Endothelial cell of umbilical vein (primary cell): ENCODE measurements at regions not wholly inside any gene's neighbourhood (a gene's known extent, or its start where the extent isn't known, plus 50 kb on each side); places are given as distances from the start of the nearest gene placed in this dataset.

Source experiments
- BruUV-seq: library from RNA; stranded (reverse); fragments of 400-500 nt; replicated peaks from 2 replicates; lab custom pipeline; 2021; lab: Mats Ljungman, UMichigan
- CTCF ChIA-PET: fragments of 300-600, 350-600 bp; sonication (Branson Sonifier 250); formaldehyde crosslinking; loops from one replicate; lab custom pipeline; 2021; ENCODE audit warnings: antibody characterized with exemption, inconsistent platforms; lab: Charles Lee
- POLR2A ChIA-PET: fragments of 300-600, 350-600 bp; sonication (Branson Sonifier 250); formaldehyde crosslinking; loops from one replicate; lab custom pipeline; 2021; ENCODE audit warnings: antibody characterized with exemption, inconsistent platforms; lab: Charles Lee
- DNase-seq: peaks from one replicate; pipeline ENCODE4 v3.0.0-alpha.2; 2011; ENCODE audit warnings: low read depth, low spot score
- FAIRE-seq: peaks from 2 replicates; lab custom pipeline; 2011; peaks lifted over from hg19 to GRCh38; lab: Jason Lieb, UNC
- H2AFZ ChIP-seq: 2 replicates; pipeline ENCODE4 v1.6.0; 2012; ENCODE audit warnings: low read depth, low read length, control low read depth, inconsistent platforms
- H3K27ac ChIP-seq: 2 replicates; pipeline ENCODE4 v1.5.1; 2011; ENCODE audit warnings: low read depth, mild to moderate bottlenecking, control low read depth, low read length, moderate library complexity; ENCODE audit not compliant: insufficient read depth
- H3K27me3 ChIP-seq, 2 experiments: 2 replicates each; pipeline versions ENCODE4 v1.6.0 to v1.6.1; 2011; ENCODE audit warnings: low read length in 2 of 2, mixed read lengths in 1 of 2; ENCODE audit not compliant: control insufficient read depth in 2 of 2, insufficient read depth in 2 of 2
- H3K36me3 ChIP-seq, 2 experiments: 2 replicates in 1 of 2; 3 replicates in 1 of 2; pipeline ENCODE4 v1.5.1; 2011; ENCODE audit warnings: low read length in 2 of 2, mild to moderate bottlenecking in 1 of 2, moderate library complexity in 1 of 2; ENCODE audit not compliant: control insufficient read depth in 2 of 2, insufficient read depth in 2 of 2; ENCODE audit errors: extremely low read depth in 1 of 2
- H3K4me1 ChIP-seq: 3 replicates; pipeline ENCODE4 v1.5.1; 2011; ENCODE audit warnings: mild to moderate bottlenecking, low read length; ENCODE audit not compliant: control insufficient read depth, insufficient read depth; ENCODE audit errors: extremely low read depth
- H3K4me2 ChIP-seq: 2 replicates; pipeline ENCODE4 v1.6.1; 2011; ENCODE audit warnings: low read length, control low read depth, mixed read lengths; ENCODE audit not compliant: insufficient read depth
- H3K4me3 ChIP-seq, 3 experiments: fragments of 200-600 bp in 1 of 3; sonication (generic), shearing (Covaris generic) in 1 of 3; replicated peaks in 1 of 3; 2 replicates each; pipeline ENCODE4 v1.5.1; 2011 to 2016; ENCODE audit warnings: control low read depth in 3 of 3, low read length in 3 of 3, mild to moderate bottlenecking in 2 of 3, inconsistent platforms in 1 of 3, low read depth in 1 of 3, moderate library complexity in 1 of 3; ENCODE audit not compliant: insufficient read depth in 1 of 3
- H3K79me2 ChIP-seq: 2 replicates; pipeline ENCODE4 v1.6.0; 2012; ENCODE audit warnings: low read length, inconsistent platforms; ENCODE audit not compliant: control insufficient read depth, insufficient read depth
- H3K9ac ChIP-seq: replicated peaks from 2 replicates; pipeline ENCODE3; 2011; ENCODE audit warnings: low read length, control low read depth; ENCODE audit not compliant: insufficient read depth; ENCODE audit errors: extremely low read depth
- H3K9me1 ChIP-seq: replicated peaks from 3 replicates; pipeline ENCODE4 v1.6.0; 2011; ENCODE audit warnings: mild to moderate bottlenecking, low read length; ENCODE audit not compliant: control insufficient read depth, insufficient read depth; ENCODE audit errors: extremely low read depth
- H3K9me3 ChIP-seq: replicated peaks from 2 replicates; pipeline ENCODE4 v1.5.1; 2012; ENCODE audit warnings: low read length, inconsistent platforms; ENCODE audit not compliant: control insufficient read depth, insufficient read depth
- H4K20me1 ChIP-seq: replicated peaks from 2 replicates; pipeline ENCODE3; 2011; ENCODE audit warnings: mild to moderate bottlenecking, low read length; ENCODE audit not compliant: control insufficient read depth, insufficient read depth; ENCODE audit errors: extremely low read depth
- CTCF ChIP-seq, 2 donors: IDR thresholded peaks; 1 replicate in 1 of 2; 2 replicates in 1 of 2; pipeline ENCODE4 v1.5.1; 2011; ENCODE audit warnings: low read length in 2 of 2, mild to moderate bottlenecking in 2 of 2, moderate library complexity in 2 of 2, control low read depth in 1 of 2, inconsistent platforms in 1 of 2, low read depth in 1 of 2; ENCODE audit not compliant: insufficient read depth in 1 of 2; ENCODE audit errors: extremely low read depth in 1 of 2
- EZH2 ChIP-seq: IDR thresholded peaks from 2 replicates; pipeline ENCODE4 v1.6.1; 2012; ENCODE audit warnings: borderline replicate concordance, low read depth, mild to moderate bottlenecking, moderate library complexity, low read length, inconsistent platforms; ENCODE audit not compliant: severe bottlenecking
- FOS ChIP-seq: IDR thresholded peaks from 2 replicates; pipeline ENCODE4 v1.6.1; 2011; ENCODE audit warnings: mild to moderate bottlenecking, low read length, moderate library complexity, borderline replicate concordance; ENCODE audit not compliant: insufficient read depth
- JUN ChIP-seq: IDR thresholded peaks from 2 replicates; pipeline ENCODE4 v1.6.1; 2011; ENCODE audit warnings: borderline replicate concordance, low read depth; ENCODE audit not compliant: insufficient read length, insufficient read depth
- MAX ChIP-seq: IDR thresholded peaks from 2 replicates; pipeline ENCODE4 v1.6.1; 2011; ENCODE audit not compliant: insufficient read depth, insufficient read length
- MYC ChIP-seq: IDR thresholded peaks from one replicate; pipeline ENCODE4 v1.6.1; 2011; ENCODE audit warnings: mild to moderate bottlenecking, low read depth, low read length
- POLR2A ChIP-seq: IDR thresholded peaks from 2 replicates; pipeline ENCODE4 v1.6.1; 2012; ENCODE audit warnings: low read depth, mild to moderate bottlenecking, control low read depth, low read length
- POLR2AphosphoS5 ChIP-seq: IDR thresholded peaks from 2 replicates; pipeline ENCODE4 v1.6.1; 2012; ENCODE audit warnings: low read depth, mild to moderate bottlenecking, control low read depth, low read length, moderate library complexity; ENCODE audit not compliant: insufficient read depth
- dilution Hi-C: fragments of 300-500 bp; cut with MboI; formaldehyde crosslinking; loops from one replicate; pipeline ENCODE4 v1.15.0; 2019; ENCODE audit warnings: low sequenced_read_pairs; ENCODE audit not compliant: extremely low pct_ligation_motif_present
- intact Hi-C: fragments of 100-400 bp; cut with micrococcal nuclease; formaldehyde crosslinking; loops from one replicate; pipeline ENCODE4 v1.10.0; 2022

DNA sequence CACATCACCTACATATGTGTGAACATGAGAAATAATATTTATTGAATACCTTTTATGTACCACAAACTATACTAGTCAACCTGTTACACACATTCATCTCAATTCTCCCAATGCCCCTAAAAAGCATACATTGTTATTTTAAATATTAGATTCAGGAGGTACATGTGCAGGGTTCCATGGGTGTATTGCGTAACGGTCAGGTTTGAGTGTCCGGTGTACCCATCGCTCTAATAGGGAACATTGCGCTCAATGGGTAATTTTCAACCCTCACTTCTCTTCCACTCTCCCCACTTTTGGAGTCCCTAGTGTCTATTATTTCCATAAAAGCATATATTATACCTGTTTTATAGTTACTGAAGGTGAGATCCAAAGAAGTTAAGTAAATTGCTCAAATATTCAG lies 82.0 kb downstream of the IFI44 start:
- no peaks in the 10 kb centered on the region for H3K27me3 ChIP-seq
- no peak for FAIRE-seq
- H3K9ac ChIP-seq: no peak overlapping the region
- H3K9me3 ChIP-seq: no peaks in the 10 kb centered on the region
- no peak for DNase-seq
- H3K79me2 ChIP-seq: no peaks in the 10 kb centered on the region
- H3K4me3 ChIP-seq: no peak overlapping the region
- H3K36me3 ChIP-seq: no peaks in the 10 kb centered on the region
- no peak for TF ChIP-seq JUN
- TF ChIP-seq EZH2: no peak
- no peak for TF ChIP-seq CTCF (IDR thresholded peaks at IDR 0.05; ENCODE audit: extremely low read depth in 1 of 2, insufficient read depth in 1 of 2, low read depth in 1 of 2, low read length in 2 of 2)
- dilution Hi-C loops (no loop called here), intact Hi-C loops (no loop called here)
- H3K27ac ChIP-seq: no peak overlapping the region
- no peaks in the 10 kb centered on the region for H3K4me1 ChIP-seq
- H3K9me1 ChIP-seq: no peaks in the 10 kb centered on the region
- no peak overlapping the region for H3K4me2 ChIP-seq
- H4K20me1 ChIP-seq: no peaks in the 10 kb centered on the region
- CTCF ChIA-PET: no interaction called here
- POLR2A ChIA-PET: no interaction called here
- no TSS peak for BruUV-seq
- no peak overlapping the region for H2AFZ ChIP-seq

DNA sequence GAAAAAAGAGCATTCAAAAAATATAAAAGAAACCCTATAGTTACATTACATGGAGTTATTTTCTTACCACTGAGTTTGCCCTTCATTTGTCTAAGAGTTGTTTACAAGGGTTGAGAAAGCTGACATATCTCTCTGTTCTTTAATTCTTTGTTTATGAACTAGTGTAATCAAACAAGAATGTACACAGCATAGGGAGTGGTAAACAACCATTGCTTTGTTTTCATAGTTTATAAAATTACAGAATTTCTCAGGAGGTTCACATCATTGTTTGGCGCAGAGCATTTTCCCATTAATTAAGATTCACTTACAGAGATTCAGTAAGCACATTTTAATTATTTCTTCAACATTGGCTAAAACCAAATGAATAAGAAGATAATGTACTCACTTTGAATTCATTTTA lies 87.6 kb downstream of the IFI44 start:
- H3K27me3 ChIP-seq: no peaks in the 10 kb centered on the region
- BruUV-seq: no TSS peak
- no peak overlapping the region for H3K9ac ChIP-seq
- no peak for TF ChIP-seq EZH2
- no peak for TF ChIP-seq POLR2A
- no peak for TF ChIP-seq JUN
- no peak for TF ChIP-seq POLR2AphosphoS5
- TF ChIP-seq CTCF (IDR thresholded peaks at IDR 0.05; ENCODE audit: extremely low read depth in 1 of 2, insufficient read depth in 1 of 2, low read depth in 1 of 2, low read length in 2 of 2): no peak
- no peak for TF ChIP-seq MAX
- no peak for TF ChIP-seq MYC
- TF ChIP-seq FOS: no peak
- POLR2A ChIA-PET: no interaction called here
- H4K20me1 ChIP-seq: no peaks in the 10 kb centered on the region
- DNase-seq (no peak), FAIRE-seq (no peak)
- no peaks in the 10 kb centered on the region for H3K79me2 ChIP-seq
- H2AFZ ChIP-seq: no peak overlapping the region
- dilution Hi-C loops (no loop called here), intact Hi-C loops (no loop called here)
- no peaks in the 10 kb centered on the region for H3K9me3 ChIP-seq
- no peak overlapping the region for H3K27ac ChIP-seq
- H3K36me3 ChIP-seq: no peaks in the 10 kb centered on the region
- H3K4me1 ChIP-seq: no peaks in the 10 kb centered on the region
- H3K4me2 ChIP-seq: no peak overlapping the region
- no peaks in the 10 kb centered on the region for H3K9me1 ChIP-seq
- no peak overlapping the region for H3K4me3 ChIP-seq
- CTCF ChIA-PET: interaction anchor here (1.0 kb wide), 1 partner anchor 8 kb away, joined by 4 read pairs; no protein-coding TSS in a partner anchor
